Panc1 (cell line): ENCODE measurements at regions not wholly inside any gene's neighbourhood (a gene's known extent, or its start where the extent isn't known, plus 50 kb on each side); places are given as distances from the start of the nearest gene placed in this dataset.

Experiments
- POLR2AphosphoS5 ChIP-seq: IDR thresholded peaks from 2 replicates; pipeline ENCODE4 v1.6.1; 2012; ENCODE audit warnings: mild to moderate bottlenecking, low read depth, low read length, moderate library complexity
- REST ChIP-seq, 2 experiments: IDR thresholded peaks; 2 replicates each; pipeline ENCODE4 v1.6.1; 2011 to 2012; ENCODE audit warnings: low read depth in 2 of 2, control low read depth in 1 of 2, low read length in 1 of 2, mild to moderate bottlenecking in 1 of 2, moderate library complexity in 1 of 2; ENCODE audit not compliant: insufficient read depth in 1 of 2
- TCF7L2 ChIP-seq: IDR thresholded peaks from 2 replicates; pipeline ENCODE4 v1.6.1; 2011; ENCODE audit warnings: mild to moderate bottlenecking, low read depth, low read length, inconsistent platforms
- TF ChIP-seq, protein P1 (sequence below): fragments of 450-650 bp; IDR thresholded peaks from 2 replicates; pipeline ENCODE4 v1.5.1; 2017; ENCODE audit warnings: mild to moderate bottlenecking

DNA sequence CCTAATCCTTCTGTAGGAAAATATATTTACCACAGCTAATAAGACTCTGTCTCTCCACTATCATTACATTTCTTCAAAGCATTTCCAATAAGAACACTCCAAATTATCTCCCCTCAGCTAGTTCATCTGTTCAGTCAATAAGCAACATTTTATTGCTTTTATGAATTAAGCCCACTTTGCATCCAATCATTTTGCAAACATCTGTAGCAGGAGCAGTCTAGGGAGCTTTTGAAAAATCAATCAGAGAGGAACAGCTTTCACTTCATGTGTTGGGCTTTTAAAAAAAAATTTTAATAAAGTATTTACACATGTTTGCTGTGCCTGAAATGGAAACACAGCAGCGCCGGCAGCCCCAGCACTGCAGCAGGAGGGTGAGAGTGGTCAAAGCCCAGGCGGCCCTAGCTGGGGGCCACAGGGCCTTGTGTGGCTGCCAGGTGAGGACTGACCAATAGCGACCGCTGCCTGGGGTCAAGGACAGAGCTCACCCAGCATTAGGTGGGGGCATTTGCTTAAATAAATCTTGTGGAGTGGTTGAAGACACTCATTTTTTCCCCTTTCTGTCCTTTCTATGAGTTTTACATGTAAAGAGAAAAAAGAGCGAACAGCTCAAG, 250.7 kb downstream of the RNF144A start:
- TF ChIP-seq, protein P1, sequence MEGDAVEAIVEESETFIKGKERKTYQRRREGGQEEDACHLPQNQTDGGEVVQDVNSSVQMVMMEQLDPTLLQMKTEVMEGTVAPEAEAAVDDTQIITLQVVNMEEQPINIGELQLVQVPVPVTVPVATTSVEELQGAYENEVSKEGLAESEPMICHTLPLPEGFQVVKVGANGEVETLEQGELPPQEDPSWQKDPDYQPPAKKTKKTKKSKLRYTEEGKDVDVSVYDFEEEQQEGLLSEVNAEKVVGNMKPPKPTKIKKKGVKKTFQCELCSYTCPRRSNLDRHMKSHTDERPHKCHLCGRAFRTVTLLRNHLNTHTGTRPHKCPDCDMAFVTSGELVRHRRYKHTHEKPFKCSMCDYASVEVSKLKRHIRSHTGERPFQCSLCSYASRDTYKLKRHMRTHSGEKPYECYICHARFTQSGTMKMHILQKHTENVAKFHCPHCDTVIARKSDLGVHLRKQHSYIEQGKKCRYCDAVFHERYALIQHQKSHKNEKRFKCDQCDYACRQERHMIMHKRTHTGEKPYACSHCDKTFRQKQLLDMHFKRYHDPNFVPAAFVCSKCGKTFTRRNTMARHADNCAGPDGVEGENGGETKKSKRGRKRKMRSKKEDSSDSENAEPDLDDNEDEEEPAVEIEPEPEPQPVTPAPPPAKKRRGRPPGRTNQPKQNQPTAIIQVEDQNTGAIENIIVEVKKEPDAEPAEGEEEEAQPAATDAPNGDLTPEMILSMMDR, result no peak
- TF ChIP-seq REST (IDR thresholded peaks at IDR 0.05; ENCODE audit: insufficient read depth in 1 of 2, low read depth in 2 of 2, low read length in 1 of 2) (no peak), TCF7L2 (no peak), POLR2AphosphoS5 (no peak)
